ENCODE measurements at regions not wholly inside any gene's neighbourhood (a gene's known extent, or its start where the extent isn't known, plus 50 kb on each side); places are given as distances from the start of the nearest gene placed in this dataset.

GRCh38 chr15:94047566-94047965, 183.8 kb upstream of the MCTP2 start:
- DNase-seq: no peak

- no peak for DNase-seq
These were observed 189.0 kb upstream of the MCTP2 start for GRCh38 chr15:94042180-94042928.

DNA sequence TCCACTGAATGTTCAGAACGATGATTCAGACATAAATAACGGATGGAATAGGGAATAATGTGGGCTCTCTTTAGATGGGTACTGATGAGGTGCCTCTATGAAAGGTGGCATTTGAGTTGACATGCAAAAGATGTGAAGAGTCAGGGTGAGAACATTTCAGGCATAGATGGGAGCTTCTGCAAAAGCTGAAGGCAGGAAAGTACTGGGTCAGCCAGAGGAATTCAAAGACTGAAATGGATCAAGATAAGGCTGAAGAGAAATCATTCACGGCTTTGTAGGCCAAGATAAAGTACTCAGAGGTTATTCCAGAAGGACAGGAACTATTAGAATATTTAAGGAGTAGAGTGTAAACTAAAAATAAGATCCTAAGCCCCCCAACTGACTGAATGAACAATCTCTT, 189.6 kb upstream of the MCTP2 start:
- no peak for DNase-seq

DNA sequence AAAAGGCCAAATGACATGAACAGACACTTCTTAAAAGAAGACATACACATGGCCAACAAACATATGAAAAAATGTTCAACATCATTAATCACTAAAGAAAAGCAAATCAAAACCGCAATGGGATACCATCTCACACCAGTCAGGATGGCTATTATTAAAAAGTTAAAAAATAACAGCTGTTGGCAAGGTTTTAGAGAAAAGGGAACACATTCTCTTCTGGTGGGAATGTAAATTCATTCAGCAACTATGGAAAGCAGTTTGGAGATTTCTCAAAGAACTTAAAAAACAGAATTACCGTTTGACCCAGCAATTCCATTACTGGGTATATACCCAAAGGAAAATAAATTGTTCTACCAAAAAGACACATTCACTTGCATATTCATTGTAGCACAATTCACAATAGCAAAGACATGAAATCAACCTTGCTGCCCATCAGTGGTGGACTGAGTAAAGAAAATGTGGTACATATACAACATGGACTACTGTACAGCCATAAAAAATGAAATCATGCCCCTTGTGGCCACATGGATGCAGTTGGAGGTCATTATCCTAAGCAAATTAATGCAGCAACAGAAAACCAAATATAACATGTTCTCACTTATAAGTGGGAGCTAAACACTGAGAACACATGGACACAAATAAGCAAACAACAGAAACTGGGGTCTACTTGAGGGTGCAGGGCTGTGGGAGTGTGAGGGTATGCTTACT, 190.7 kb upstream of the MCTP2 start:
- DNase-seq: no peak

DNA sequence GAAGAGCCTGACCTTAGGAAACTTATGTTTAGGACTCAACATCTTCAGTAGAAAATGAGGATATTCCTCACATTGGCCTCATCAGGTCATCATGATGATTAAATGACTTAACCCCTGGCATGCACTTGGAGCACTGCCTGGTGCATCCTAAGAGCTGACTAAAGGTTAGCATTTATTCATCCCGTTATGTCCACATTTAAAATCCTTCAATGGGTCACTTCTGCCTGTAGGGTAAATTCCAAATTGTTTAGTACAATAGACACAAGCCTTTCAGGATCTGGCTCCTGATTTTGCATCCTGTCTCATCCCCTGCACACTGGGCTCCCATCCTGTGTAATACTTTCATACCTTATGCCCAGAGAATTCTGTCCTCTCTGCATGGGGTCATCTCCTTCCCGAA, 195.2 kb upstream of the MCTP2 start:
- no peak for DNase-seq

DNA sequence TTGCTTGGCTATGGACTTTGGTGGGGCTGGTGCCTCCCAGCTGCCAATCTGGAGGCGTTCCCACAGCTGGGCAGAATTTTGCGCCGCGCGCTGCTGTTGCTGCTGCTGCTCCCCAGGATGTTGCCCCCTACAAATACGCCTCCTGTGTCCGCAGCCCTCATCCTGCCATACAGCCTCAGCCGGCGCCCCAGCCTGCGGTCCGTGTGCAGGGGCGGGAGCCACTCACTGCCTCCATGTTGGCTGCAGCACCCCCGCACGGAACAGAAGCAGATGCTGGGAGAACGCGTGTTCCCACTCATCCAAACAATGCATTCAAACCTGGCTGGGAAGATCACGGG, 197.7 kb upstream of the MCTP2 start:
- DNase-seq: no peak

GRCh38 chr15:94033014-94033682, 198.2 kb upstream of the MCTP2 start:
- DNase-seq: no peak

DNA sequence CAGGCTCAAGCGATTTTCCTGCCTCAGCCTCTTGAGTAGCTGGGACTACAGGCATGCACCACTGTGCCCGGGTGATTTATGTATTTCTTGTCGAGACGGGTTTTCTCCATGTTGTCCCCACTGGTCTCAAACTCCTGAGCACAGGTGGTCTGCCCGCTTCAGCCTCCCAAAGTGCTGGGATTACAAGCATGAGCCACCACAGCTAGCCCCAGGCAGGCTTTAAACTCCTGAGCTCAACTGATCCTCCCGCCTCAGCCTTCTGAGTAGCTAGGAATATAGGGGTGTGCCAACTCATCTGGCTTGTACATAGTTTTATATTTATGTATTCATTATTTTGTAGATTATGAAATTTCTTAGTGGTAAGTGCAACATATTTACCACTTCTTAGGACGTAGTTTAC, 198.8 kb upstream of the MCTP2 start:
- no peak for DNase-seq

- no peak for DNase-seq
These were observed 200.3 kb upstream of the MCTP2 start for GRCh38 chr15:94031072-94031471.

GRCh38 chr15:94029495-94029894, 201.9 kb upstream of the MCTP2 start:
- DNase-seq: no peak

- no peak for DNase-seq
These were observed 202.6 kb upstream of the MCTP2 start for GRCh38 chr15:94028809-94029208.

DNA sequence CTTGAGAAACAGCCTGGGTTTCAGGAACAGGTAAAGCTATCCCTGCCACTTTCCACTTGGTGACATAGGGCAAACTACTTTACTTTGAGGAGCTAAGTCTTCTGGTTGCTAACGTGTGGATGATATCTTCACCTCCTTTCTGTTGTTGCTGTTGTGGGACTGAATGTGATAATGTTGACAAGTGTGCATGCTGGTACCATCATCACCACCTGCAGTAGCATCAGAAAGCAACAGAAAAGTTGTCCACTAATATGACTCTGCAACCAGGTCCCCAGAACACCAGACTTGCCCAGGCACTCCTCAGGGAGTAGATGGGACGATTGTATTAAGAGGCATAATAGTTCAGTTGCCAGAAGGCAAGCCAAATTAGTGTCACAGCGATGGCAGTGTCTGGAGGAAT, 203.2 kb upstream of the MCTP2 start:
- DNase-seq: no peak

DNA sequence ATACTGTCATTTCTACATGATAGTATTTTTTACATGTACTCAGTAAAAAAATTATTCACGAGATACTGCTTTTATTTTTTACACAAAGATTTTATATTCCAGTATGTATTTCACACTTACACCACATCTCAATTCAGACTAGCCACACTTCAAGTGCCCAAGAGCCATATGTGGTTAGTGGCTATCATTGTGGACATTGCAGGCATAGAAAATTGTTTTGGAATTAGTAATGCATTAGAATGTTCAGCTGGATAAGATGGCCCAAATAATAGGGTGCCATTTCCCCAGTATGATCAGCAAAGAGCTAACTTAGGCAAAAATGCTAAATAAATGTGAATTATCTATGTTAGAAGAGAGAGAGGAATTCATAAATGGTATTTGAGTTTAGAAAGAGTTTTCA, 203.8 kb upstream of the MCTP2 start:
- no peak for DNase-seq

DNA sequence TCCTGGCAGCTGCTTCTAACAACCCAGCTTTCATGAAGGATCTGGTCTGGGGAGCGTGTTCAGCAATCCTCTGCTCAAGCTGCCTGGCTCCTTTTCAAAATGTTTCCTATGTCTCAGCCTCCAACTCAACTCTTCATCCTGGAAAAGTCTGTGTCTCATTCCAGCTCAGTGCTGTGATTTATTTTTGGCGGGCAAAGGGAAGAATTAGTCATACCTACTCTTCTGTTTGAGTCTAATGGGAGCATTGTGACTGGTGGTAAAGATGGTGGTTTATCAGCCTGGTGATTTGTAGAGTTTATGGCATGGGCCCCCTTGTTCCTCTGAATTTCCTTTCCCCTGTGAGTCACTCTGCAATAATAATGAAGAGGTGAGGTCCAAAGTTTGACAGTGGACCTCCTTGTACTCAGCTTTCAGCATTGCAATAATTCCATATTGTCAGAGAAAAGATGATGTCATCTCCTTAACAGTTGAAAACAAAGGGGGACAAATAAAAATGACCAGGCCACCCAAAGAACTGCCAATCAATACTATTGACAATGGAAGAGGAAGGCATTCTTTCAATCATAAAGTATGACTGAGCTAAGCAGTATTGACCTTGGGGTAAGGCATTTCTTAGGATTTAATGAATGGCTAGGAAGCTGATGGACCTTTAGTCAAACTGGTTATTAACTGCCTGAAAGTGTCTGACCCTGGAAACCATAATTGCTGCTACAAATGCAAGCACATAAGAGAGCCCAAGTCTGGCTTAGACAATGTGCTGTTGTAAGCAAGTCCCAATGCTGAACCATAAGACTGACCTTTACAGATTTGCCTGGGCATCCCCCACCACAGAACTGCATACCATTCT, 204.7 kb upstream of the MCTP2 start:
- DNase-seq: no peak

DNA sequence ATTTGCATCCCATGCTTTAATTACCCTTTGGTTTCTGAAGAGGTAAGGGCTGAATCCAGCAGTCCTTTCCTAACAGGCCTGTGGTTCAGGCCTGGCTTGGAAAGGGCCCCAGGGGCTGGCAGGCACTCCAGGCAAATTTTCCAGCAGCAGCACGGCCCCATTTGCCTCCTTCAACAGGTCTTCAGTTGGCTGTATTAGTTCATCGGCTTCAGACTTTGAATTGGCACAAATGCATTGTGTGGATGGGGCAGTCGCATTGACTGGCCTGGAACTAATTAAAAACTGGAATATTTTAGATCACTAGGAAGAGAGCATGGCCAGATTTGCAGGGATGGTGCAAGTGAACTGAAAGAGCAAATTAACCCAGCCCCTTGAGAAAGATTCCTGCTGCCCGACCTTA, 207.8 kb upstream of the MCTP2 start:
- no peak for DNase-seq

DNA sequence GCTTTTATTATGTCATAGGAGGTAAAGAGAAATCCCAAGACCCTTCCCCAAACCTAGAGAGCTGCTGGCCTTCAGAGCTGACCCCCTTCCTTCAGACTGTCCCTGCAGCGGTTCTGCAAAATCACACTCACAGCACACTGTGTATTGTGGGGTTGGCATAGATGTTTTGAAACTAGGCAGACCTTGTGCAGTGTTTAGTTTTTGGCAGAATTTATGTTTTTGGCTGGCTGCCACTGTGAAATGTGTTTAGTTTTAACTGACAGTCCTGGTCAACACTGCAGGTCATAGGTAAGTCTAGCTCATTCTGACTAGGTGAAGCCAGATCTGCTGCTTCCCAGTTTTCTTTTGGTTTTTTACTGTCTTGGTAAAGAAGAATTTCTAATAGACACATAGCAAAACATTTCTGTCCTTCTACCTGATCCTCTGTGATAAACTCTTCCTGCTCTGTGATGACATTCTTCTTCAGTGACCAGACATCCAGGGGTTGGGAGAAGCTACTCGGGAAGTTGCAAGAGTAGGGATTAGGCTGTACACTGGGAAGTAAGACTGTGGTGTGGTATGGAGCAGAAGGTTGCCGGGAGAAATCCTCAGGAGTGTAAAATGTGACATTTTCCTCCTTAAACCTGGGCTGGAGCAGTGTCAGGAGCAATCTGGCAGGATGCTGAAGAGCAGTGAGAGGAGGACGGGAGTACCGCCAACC, 209.6 kb upstream of the MCTP2 start:
- no peak for DNase-seq

- DNase-seq: no peak
These were observed 212.3 kb upstream of the MCTP2 start for GRCh38 chr15:94019062-94019461.

DNA sequence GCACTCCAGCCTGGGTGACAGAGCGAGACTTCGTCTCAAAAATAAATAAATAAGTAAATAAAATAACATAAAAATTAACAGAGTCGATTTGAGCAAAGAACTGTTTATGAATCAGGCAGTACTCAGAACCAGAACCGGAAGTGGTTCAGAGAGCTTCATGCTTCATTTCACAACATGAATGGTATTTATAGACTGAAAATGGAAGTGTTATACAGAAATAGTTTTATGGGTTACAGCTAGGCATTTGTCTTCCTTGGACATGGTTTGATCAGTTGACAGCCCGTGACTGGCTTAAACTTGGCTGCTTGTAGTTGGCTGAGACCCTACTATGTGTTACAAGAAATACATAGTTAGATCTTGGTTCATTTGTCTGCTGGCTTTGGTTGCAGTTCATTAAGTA, 216.0 kb upstream of the MCTP2 start:
- no peak for DNase-seq

GRCh38 chr15:94008104-94009074, 223.0 kb upstream of the MCTP2 start:
- no peak for DNase-seq

GRCh38 chr15:94004697-94005096, 226.7 kb upstream of the MCTP2 start:
- no peak for DNase-seq

- DNase-seq: no peak
These were observed 229.3 kb upstream of the MCTP2 start for GRCh38 chr15:94002041-94002440.

Data from hematopoietic multipotent progenitor cell treated with erythropoietin and hydrocortisone succinate and interleukin-3 and kit ligand, for 8 days (in vitro differentiated cells).